HEK293T (cell line): ENCODE measurements at regions not wholly inside any gene's neighbourhood (a gene's known extent, or its start where the extent isn't known, plus 50 kb on each side); places are given as distances from the start of the nearest gene placed in this dataset.

Experiments used
- CTCF ChIA-PET: fragments of 350-600 bp; formaldehyde crosslinking; extraction: SDS; loops from one replicate; lab custom pipeline; 2021; ENCODE audit warnings: antibody characterized with exemption, inconsistent platforms; lab: Yijun Ruan, JAX
- POLR2A ChIA-PET: fragments of 350-600 bp; formaldehyde crosslinking; extraction: SDS; loops from one replicate; lab custom pipeline; 2020; ENCODE audit warnings: antibody characterized with exemption, inconsistent platforms; lab: Yijun Ruan, JAX
- DNase-seq: peaks from one replicate; pipeline ENCODE4 v3.0.0; 2012; ENCODE audit warnings: mixed read lengths; ENCODE audit errors: extremely low spot score
- ARNT ChIP-seq: fragments of 450-650 bp; IDR thresholded peaks from 2 replicates; pipeline ENCODE4 v1.6.1; 2017; ENCODE audit warnings: mild to moderate bottlenecking
- BHLHE40 ChIP-seq: fragments of 450-650 bp; IDR thresholded peaks from 2 replicates; pipeline ENCODE4 v1.6.1; 2016; ENCODE audit warnings: mild to moderate bottlenecking, moderate library complexity, borderline replicate concordance
- CTBP1 ChIP-seq: fragments of 450-650 bp; IDR thresholded peaks from 2 replicates; pipeline ENCODE4 v1.6.1; 2016; ENCODE audit warnings: borderline replicate concordance
- ELF4 ChIP-seq: fragments of 450-650 bp; IDR thresholded peaks from 2 replicates; pipeline ENCODE4 v1.6.1; 2017; ENCODE audit warnings: antibody characterized with exemption
- FOXA1 ChIP-seq: fragments of 450-650 bp; IDR thresholded peaks from 2 replicates; pipeline ENCODE4 v1.6.1; 2016; ENCODE audit warnings: mild to moderate bottlenecking
- FOXK2 ChIP-seq: fragments of 450-650 bp; IDR thresholded peaks from 2 replicates; pipeline ENCODE4 v1.6.1; 2016; ENCODE audit warnings: mild to moderate bottlenecking
- FOXM1 ChIP-seq: fragments of 450-650 bp; IDR thresholded peaks from 2 replicates; pipeline ENCODE4 v1.6.1; 2017; ENCODE audit warnings: mild to moderate bottlenecking, borderline replicate concordance
- HDGF ChIP-seq: fragments of 450-650 bp; IDR thresholded peaks from 2 replicates; pipeline ENCODE4 v1.6.1; 2017; ENCODE audit warnings: antibody characterized with exemption, borderline replicate concordance
- L3MBTL2 ChIP-seq: fragments of 450-650 bp; conservative IDR thresholded peaks from 2 replicates; pipeline ENCODE4 v1.6.1; 2016; ENCODE audit warnings: mild to moderate bottlenecking
- LEF1 ChIP-seq: fragments of 450-650 bp; IDR thresholded peaks from 2 replicates; pipeline ENCODE4 v1.6.1; 2017; ENCODE audit warnings: mild to moderate bottlenecking, borderline replicate concordance
- NFRKB ChIP-seq: fragments of 450-650 bp; IDR thresholded peaks from 2 replicates; pipeline ENCODE4 v1.6.1; 2016; ENCODE audit warnings: mild to moderate bottlenecking, moderate library complexity
- SP1 ChIP-seq: fragments of 450-650 bp; IDR thresholded peaks from 2 replicates; pipeline ENCODE4 v1.6.1; 2017
- SUZ12 ChIP-seq: fragments of 450-650 bp; IDR thresholded peaks from 2 replicates; pipeline ENCODE4 v1.6.1; 2016; ENCODE audit warnings: mild to moderate bottlenecking
- TARDBP ChIP-seq: fragments of 450-650 bp; IDR thresholded peaks from 2 replicates; pipeline ENCODE4 v1.6.1; 2016
- ZNF384 ChIP-seq: fragments of 450-650 bp; IDR thresholded peaks from 2 replicates; pipeline ENCODE4 v1.6.1; 2016
- TF ChIP-seq, protein P1 (sequence below): fragments of 450-650 bp; IDR thresholded peaks from 2 replicates; pipeline ENCODE4 v1.6.1; 2016

DNA sequence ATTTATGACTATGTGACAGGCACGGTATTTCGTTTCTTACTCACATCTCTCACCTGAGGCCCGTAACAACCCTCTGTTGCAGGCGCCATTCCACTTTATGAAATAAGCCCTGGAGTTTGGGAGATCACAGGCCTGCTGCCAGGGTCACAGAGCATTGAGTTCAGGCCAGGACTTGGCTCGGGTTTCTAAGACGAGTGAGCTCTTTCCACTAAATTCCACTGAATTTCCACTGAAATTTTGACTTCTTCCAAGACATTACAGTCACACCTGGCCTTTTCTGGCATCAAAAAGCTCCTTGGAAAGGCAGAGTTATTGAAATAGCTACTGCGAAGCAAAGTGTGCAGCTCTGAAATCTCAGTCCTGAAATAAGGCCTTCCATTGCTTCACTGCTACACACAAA is 282.8 kb upstream of the MGMT start:
- TF ChIP-seq FOXA1 (no peak), NFRKB (no peak), HDGF (no peak), SP1 (no peak), CTBP1 (no peak), BHLHE40 (no peak), L3MBTL2 (no peak)
- TF ChIP-seq, protein P1, sequence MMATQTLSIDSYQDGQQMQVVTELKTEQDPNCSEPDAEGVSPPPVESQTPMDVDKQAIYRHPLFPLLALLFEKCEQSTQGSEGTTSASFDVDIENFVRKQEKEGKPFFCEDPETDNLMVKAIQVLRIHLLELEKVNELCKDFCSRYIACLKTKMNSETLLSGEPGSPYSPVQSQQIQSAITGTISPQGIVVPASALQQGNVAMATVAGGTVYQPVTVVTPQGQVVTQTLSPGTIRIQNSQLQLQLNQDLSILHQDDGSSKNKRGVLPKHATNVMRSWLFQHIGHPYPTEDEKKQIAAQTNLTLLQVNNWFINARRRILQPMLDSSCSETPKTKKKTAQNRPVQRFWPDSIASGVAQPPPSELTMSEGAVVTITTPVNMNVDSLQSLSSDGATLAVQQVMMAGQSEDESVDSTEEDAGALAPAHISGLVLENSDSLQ, result no peak
- ChIA-PET POLR2A (no interaction called here), CTCF (no interaction called here)
- DNase-seq, result no peak

DNA sequence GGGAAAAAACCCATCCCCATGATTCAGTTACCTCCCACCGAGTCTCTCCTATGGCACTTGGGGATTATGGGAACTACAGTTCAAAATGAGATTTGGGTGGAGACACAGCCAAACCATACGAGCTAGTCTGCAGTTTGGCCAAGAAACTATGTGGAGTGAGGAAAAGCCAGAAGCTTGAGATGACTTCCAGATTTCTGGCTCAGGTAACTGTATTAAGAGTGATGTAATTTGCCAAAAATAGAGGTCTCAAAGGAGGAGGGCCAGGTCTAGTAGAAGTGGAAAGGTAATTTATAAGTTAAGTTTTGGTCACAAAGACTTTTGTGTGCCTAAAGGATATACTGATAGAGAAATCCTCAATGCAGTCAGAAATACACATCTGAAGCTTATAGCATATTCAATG is 279.7 kb upstream of the MGMT start:
- POLR2A ChIA-PET, result no interaction called here
- no peak for DNase-seq
- CTCF ChIA-PET, result no interaction called here
- no peak for TF ChIP-seq ZNF384

DNA sequence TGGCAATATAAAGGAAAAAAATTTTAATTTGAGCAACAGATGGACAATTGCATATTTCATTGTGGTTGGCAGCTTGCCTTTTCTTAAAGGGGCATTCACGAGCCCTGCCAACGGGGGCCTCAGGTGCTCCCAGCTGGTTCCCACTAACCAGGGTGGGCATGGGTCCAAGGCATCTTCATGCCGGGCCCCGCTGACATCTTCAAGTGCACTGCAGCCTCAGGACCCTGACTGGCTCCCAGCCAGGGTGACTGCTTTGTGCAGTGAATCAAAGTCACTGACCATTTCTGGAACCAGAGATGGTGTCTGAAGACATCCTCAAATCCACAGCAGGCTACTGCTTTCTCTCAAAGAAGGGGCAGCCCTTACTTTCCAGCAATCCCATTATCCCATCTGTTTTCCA is 275.2 kb upstream of the MGMT start:
- DNase-seq, result no peak
- CTCF ChIA-PET, result no interaction called here
- TF ChIP-seq SUZ12 (no peak), ZNF384 (no peak), L3MBTL2 (no peak), HDGF (no peak), TARDBP (no peak), ARNT (no peak)
- POLR2A ChIA-PET, result no interaction called here

DNA sequence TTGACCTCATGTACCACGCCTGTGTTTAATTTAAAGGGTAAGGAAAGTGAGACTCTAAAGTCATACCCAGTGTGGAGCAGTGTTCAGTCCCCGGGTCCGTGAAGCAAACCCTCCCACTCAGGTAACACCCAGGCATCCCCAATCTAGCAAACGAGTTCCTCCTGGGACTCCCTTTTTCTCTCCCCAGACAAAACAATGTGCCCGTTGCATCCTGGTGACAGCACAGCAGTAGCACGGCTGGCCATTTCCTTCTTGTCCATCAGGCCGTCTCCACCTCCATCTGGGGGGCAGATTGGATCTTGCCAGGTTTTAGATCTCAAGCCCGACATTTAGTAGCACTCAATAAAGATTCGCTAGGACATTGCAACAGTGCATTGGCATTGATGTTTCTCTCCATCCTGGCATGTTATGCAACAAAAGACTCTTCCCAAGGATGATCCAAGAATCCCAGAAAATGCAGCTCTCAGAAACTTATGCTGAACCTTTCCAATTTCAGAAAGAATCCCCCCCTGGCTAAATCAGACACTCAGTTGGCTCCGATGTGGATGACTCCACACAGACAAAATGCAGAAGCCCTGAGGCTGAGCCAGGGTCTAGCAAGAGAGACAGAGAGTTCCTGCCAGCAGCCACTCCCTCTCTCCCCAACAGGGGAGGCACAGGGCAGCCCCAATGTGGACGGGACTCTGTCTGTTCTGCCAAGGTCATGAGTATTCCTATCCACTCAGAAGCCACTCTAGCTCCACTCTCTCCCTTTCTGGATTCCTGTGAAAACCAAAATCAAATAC is 274.5 kb upstream of the MGMT start:
- no peak for DNase-seq
- TF ChIP-seq HDGF (no peak), NFRKB (no peak), FOXK2 (no peak), ARNT (no peak), CTBP1 (no peak), TARDBP (no peak), SP1 (no peak), ELF4 (no peak), ZNF384 (no peak), L3MBTL2 (no peak), LEF1 (no peak), BHLHE40 (no peak)
- TF ChIP-seq, protein P1, result no peak
- CTCF ChIA-PET, result interaction anchor here (0.6 kb wide), 1 partner anchor 787 kb away, joined by 4 read pairs; no protein-coding TSS in a partner anchor
- POLR2A ChIA-PET, result no interaction called here

DNA sequence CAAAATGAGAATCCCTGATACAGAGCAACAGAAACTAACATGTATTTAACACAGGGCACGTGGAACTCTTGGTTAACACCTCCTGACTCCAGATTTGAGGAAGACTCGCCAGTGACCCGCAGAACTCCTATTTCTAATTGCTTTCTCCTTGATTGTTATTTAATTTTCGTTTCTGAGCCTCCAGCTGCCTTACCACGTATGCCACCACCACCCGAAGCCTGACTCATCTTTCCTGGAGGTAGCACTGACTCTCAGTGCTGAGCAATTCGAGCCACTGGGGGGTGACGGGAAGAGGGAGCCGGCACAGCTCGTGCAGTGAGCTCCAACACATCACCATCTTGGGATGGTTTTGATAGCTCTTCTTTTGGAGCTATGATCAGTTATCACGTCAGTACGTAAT is 273.9 kb upstream of the MGMT start:
- no peak for DNase-seq
- ChIA-PET CTCF (interaction anchor here (0.6 kb wide), 1 partner anchor 788 kb away, joined by 4 read pairs; no protein-coding TSS in a partner anchor), POLR2A (no interaction called here)
- TF ChIP-seq L3MBTL2, result no peak
- no peak for TF ChIP-seq HDGF
- TF ChIP-seq SP1, result no peak
- no peak for TF ChIP-seq FOXM1
- TF ChIP-seq CTBP1, result no peak
- TF ChIP-seq SUZ12, result no peak
- TF ChIP-seq ZNF384, result no peak
- no peak for TF ChIP-seq NFRKB

DNA sequence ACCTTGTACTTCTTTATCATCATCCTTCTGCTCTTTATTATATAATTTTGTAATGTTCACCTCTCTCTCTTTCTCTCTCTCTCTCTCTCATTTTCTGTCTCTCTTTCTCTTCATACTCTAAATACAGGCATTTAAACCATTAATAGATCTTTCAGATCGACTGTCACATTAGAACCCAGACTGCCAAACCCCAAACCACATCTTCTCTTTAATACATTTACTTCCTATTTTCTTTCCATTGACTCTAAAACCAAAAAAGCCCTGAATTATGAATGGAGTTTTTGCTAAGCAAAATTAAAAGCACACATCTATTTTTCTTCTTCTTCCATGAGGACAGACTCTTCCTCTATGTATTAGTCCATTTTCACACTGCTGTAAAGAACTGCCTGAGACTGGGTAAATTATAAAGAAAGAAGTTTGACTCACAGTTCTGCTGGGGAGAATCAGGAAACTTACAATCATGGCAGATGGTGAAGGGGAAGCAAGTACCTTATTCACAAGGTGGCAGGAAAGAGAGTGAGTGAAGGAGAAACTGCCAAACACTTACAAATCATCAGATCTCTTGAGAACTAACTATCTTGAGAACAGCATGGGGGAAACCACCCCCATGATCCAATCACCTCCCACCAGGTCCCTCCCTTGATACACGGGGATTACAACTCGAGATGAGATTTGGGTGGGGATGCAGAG is 272.7 kb upstream of the MGMT start:
- TF ChIP-seq HDGF (no peak), TARDBP (no peak), SP1 (no peak), BHLHE40 (no peak), L3MBTL2 (no peak), ZNF384 (no peak), FOXA1 (no peak), ARNT (no peak), CTBP1 (no peak), FOXM1 (no peak), LEF1 (no peak)
- TF ChIP-seq, protein P1, result no peak
- CTCF ChIA-PET, result no interaction called here
- no peak for DNase-seq
- POLR2A ChIA-PET, result no interaction called here

DNA sequence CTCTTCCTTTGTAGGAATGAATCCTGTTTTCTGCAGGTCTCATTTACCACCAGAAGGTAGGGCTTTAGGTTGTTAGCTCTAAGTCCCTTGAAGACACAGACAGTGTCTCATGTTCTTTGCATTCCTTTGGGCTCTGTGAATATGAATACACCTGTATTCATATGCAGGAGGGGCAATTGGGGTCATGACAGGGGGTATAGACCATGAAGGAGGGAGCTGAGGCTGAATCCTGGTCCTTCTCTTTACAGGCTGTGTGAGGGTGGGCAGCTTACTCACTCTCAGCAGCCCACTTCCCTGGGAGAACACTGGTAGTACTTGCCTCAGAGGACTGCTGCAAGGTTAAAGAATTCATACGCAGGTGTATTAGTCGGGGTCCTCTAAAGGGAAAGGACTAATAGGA is 267.2 kb upstream of the MGMT start:
- POLR2A ChIA-PET, result no interaction called here
- CTCF ChIA-PET, result no interaction called here
- TF ChIP-seq SUZ12, result no peak
- no peak for TF ChIP-seq CTBP1
- TF ChIP-seq FOXA1, result no peak
- no peak for TF ChIP-seq SP1
- TF ChIP-seq ARNT, result no peak
- TF ChIP-seq, protein P1, result no peak
- TF ChIP-seq FOXK2, result no peak
- no peak for TF ChIP-seq TARDBP
- TF ChIP-seq BHLHE40, result no peak
- no peak for TF ChIP-seq L3MBTL2
- TF ChIP-seq LEF1, result no peak
- TF ChIP-seq NFRKB, result no peak
- no peak for TF ChIP-seq FOXM1
- no peak for TF ChIP-seq ELF4
- no peak for DNase-seq
